ENCODE measurements at regions not wholly inside any gene's neighbourhood (a gene's known extent, or its start where the extent isn't known, plus 50 kb on each side); places are given as distances from the start of the nearest gene placed in this dataset.

GRCh38 chr5:165617491-165617890, 2112.1 kb downstream of the MAT2B start:
- Histone ChIP-seq H3K9me3 (no peaks in the 10 kb centered on the region), H3K4me1 (no peaks in the 10 kb centered on the region), H3K4me3 (no peak overlapping the region), H3K36me3 (no peaks in the 10 kb centered on the region), H3K27ac (no peak overlapping the region), H3K27me3 (no peaks in the 10 kb centered on the region)
- no peak for DNase-seq
- no peak for ATAC-seq
- intact Hi-C loops (cut with DNase I; ENCODE audit: low total_unique reads) (no loop called here), in situ Hi-C loops (cut with MboI; ENCODE audit: low sequenced_read_pairs in 4 of 4) (no loop called here)
- no peak for TF ChIP-seq CTCF (IDR thresholded peaks at IDR 0.05 in 4 of 5, conservative IDR thresholded peaks at IDR 0.05 in 1 of 5)
- TF ChIP-seq POLR2A (IDR thresholded peaks at IDR 0.05): no peak

GRCh38 chr5:165620394-165620793, 2115.0 kb downstream of the MAT2B start:
- DNase-seq (no peak), ATAC-seq (no peak)
- Histone ChIP-seq H3K27ac (no peak overlapping the region), H3K4me3 (no peak overlapping the region), H3K4me1 (no peaks in the 10 kb centered on the region), H3K27me3 (no peaks in the 10 kb centered on the region), H3K9me3 (no peaks in the 10 kb centered on the region), H3K36me3 (no peaks in the 10 kb centered on the region)
- in situ Hi-C loops (cut with MboI; ENCODE audit: low sequenced_read_pairs in 4 of 4): no loop called here
- TF ChIP-seq CTCF (IDR thresholded peaks at IDR 0.05 in 4 of 5, conservative IDR thresholded peaks at IDR 0.05 in 1 of 5): no peak
- no peak for TF ChIP-seq POLR2A (IDR thresholded peaks at IDR 0.05)
- intact Hi-C loops (cut with DNase I; ENCODE audit: low total_unique reads): no loop called here

GRCh38 chr5:165622864-165623536, 2117.6 kb downstream of the MAT2B start:
- intact Hi-C loops (cut with DNase I; ENCODE audit: low total_unique reads): no loop called here
- no peaks in the 10 kb centered on the region for H3K4me1 ChIP-seq
- no peaks in the 10 kb centered on the region for H3K9me3 ChIP-seq
- H3K27ac ChIP-seq: no peak overlapping the region
- TF ChIP-seq POLR2A (IDR thresholded peaks at IDR 0.05): no peak
- TF ChIP-seq CTCF (IDR thresholded peaks at IDR 0.05 in 4 of 5, conservative IDR thresholded peaks at IDR 0.05 in 1 of 5): no peak
- in situ Hi-C loops (cut with MboI; ENCODE audit: low sequenced_read_pairs in 4 of 4): no loop called here
- ATAC-seq: no peak
- no peak for DNase-seq
- no peaks in the 10 kb centered on the region for H3K27me3 ChIP-seq
- no peaks in the 10 kb centered on the region for H3K36me3 ChIP-seq
- H3K4me3 ChIP-seq: no peak overlapping the region

GRCh38 chr5:165624166-165624946, 2118.9 kb downstream of the MAT2B start:
- TF ChIP-seq POLR2A (IDR thresholded peaks at IDR 0.05) (no peak), CTCF (IDR thresholded peaks at IDR 0.05 in 4 of 5, conservative IDR thresholded peaks at IDR 0.05 in 1 of 5) (no peak)
- no peaks in the 10 kb centered on the region for H3K9me3 ChIP-seq
- no peak for ATAC-seq
- H3K4me1 ChIP-seq: no peaks in the 10 kb centered on the region
- no peak overlapping the region for H3K4me3 ChIP-seq
- no peaks in the 10 kb centered on the region for H3K36me3 ChIP-seq
- H3K27me3 ChIP-seq: no peaks in the 10 kb centered on the region
- intact Hi-C loops (cut with DNase I; ENCODE audit: low total_unique reads) (no loop called here), in situ Hi-C loops (cut with MboI; ENCODE audit: low sequenced_read_pairs in 4 of 4) (no loop called here)
- no peak for DNase-seq
- no peak overlapping the region for H3K27ac ChIP-seq

All from gastrocnemius medialis (tissue), 4 donors.